Esophagus mucosa (tissue), 1 donor: ENCODE measurements at regions not wholly inside any gene's neighbourhood (a gene's known extent, or its start where the extent isn't known, plus 50 kb on each side); places are given as distances from the start of the nearest gene placed in this dataset.
A peak's percentile ranks its signal among the peaks of the same experiment; 100 is the strongest.

Source experiments
- ATAC-seq: fragments of 200-7000 bp; cut with Tn5 transposase; one replicate; pipeline ENCODE4 v1.9.1; 2020
- donor health status: DM: yes; HTN: yes; CAD: no.

DNA sequence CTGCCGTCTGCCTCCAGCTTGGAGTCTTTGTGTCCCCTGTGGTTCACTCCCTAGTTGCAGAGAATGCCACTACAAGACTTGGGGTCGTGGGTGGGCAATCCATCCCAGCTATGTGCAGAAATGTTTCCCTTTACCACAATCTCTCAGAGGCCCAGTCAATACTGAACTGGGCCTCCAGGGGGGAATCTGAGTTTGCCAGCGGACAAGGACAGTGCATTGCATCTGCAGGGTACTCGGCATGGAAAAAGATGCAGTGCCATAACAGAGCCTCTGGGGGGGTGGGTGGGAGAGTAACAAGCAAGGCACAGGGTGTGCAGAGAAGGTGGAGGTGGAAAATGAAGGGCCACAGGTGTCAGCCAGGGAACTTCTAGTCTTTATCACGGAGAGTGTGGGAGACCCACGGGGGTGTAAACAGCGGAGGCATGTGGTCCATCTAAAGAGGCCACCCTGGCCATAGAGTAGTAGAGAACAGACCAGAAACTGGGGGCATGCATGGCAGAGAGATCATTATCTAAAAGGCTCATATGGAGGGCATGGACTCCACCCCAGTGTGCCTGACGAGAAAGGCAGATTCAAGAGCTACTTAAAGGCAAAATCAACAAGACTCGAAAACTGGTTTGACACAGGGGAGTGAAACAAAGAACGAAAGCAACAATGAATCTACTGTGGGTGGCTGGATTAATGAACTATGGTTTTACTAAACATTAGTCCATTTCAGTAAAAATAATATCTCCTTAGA lies 182.4 kb downstream of the ANXA2 start:
- no peak for ATAC-seq

DNA sequence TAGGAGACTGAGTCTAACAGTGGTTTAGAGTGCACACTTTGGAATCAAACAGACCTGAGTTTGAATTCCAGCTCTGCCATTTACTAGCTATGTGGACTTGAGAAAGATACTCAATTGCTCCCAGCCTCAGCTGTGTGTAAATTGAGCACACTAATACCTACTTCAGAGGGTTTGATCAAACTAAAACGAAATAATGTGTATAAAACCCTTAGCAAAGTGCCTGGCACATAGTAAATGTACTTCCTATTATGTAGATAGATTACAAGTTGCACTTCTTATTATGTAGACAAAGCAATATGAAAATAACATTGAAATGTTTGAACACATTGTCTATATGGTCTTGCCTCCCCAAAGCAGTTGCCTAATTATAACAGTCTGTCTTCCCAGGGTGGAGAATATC lies 180.6 kb downstream of the ANXA2 start:
- no peak for ATAC-seq

DNA sequence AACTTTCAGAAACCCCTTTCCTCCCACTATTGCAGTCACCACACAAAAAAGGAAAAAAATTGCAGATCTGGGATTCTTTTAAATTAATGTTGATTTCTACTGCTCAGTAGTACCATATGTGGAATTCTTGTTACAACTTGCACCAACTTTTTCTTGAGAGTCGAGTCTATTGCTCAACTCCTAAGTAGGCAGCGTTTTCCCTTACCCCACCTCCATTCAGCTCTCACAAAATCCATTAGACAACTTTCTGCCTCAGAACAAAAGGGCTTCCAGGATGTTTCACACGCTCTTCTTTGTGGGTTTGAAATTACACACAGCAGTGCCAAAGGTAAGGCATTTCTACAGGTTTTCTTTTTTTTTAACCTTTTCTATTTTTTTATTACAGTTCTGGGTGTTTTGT lies 179.5 kb downstream of the ANXA2 start:
- peak; percentile 47 for ATAC-seq

DNA sequence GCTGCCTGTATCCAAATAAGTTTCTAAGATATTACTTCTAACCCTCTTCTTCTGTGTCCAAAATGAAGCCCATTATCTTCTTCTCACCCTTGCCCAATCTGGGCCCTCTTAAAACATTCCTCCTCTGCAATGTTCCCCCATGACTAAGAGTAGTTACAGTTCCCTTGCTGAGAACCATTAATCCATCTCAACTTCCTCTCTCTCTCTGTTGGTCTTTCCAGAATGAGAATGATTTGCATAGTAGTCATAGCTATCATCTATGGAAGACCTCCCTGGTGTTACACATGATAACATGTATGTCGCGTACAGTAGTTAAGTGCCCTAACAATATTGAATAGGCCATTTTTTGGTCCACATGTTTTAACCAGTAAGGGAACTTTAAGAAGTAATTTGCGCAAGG lies 177.9 kb downstream of the ANXA2 start:
- no peak for ATAC-seq

DNA sequence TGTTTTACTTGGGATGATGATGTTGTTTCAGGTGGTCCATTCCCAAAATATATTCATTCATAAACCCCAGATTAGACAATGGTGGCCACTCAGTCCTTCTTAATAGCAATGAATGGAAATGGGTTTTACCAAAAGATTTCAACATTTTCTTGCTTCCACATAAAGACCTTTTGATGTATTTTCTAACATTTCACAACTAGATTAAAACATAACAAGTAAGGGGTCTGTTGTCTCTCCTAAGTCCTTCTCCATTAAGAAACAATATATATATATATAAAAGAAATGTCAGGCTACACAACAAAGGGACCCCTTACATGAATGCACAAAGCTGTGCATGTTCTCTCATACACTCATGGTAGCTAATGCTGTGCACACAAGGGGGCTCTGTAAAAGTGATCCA lies 176.4 kb downstream of the ANXA2 start:
- ATAC-seq, result no peak

DNA sequence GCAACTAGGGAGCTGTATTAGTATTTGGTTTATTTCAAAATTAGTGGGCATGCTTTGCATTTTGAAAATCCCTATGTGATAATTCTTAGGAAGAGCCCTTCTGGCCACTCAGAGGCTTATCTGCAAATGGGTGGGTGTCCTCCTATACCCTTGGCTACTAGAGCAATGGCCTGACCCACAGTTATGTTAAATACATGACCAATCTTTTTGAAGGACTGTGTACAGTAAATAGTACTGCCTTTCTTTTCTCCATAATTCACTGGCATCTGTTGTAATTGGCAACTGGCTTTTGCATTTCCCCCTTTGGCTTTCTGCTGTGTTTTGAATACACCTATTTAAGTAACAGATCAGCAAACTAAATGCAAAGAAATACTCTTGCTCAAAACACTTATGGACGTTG lies 175.4 kb downstream of the ANXA2 start:
- no peak for ATAC-seq

DNA sequence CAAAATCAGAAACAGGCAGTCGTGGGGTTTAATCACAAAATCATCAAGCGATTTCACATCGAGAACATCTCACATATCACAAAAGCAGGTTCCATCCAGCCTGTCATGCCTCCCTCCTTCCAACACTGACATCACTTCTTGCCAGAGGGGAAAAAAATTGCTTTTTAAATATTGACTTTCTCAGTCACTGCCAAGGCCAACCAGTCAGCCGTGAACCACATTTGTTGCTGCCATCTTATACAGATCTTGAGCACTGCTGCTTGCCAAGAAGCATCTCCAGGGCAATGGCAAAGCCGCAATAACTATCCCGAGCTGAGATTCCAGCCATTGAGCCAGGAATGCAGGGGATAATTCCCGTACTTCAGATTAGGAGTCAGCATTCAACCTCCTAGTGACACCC lies 174.6 kb downstream of the ANXA2 start:
- peak; percentile 57 for ATAC-seq

DNA sequence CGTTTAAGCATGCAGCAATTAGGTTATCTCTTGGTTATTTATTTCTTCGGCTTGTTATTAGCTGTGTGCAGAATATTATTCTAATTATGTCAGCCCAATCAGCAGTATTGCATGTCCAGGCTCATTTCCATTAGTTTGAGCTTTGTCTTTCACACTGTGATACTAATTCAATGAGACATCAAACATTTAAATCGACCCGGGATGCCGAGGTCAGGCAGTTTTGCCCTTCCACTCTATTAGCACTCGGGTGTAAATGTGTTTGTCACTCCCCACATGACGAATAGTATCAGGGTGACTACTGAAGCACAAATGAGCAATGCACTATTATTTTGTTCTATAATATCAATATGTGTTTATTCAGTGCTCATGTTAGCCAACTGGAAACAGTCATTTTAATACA lies 170.9 kb downstream of the ANXA2 start:
- ATAC-seq, result no peak

DNA sequence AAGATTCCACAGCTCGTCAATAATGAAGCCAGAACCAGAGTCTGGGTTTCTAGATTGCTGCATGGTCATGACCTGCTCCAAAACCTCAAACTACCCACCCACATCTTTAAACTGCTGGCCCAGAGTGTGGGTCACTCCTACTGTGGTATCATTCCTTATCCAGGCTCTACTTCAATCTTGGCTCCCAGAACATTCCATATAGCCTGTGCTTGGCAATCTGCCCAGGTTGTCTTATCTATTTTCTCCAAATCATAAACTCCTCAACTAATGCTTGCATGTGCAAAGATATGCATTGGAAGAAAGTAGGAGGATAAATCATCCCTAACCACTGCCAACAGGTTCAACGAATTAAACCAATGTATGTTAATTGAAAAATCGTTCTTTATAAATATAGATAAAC lies 169.7 kb downstream of the ANXA2 start:
- ATAC-seq, result no peak

DNA sequence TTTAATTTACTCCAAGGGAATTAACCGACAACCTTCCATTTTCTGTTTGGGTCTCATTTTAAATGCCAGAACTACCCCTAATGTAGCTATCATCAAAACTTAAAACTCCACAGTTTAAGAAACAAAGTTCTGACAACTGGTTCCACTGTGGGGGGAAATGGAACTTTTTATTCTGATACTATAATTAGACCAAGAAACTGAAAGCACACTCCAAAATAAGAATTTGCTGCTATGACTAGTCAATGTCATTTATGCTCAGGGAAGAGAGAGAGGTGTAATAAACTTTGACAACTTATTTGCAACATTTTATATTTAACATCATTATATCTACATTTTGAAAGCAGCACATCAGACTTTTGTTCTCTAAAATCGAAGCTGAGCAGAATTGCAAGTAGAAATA lies 169.2 kb downstream of the ANXA2 start:
- ATAC-seq, result no peak

DNA sequence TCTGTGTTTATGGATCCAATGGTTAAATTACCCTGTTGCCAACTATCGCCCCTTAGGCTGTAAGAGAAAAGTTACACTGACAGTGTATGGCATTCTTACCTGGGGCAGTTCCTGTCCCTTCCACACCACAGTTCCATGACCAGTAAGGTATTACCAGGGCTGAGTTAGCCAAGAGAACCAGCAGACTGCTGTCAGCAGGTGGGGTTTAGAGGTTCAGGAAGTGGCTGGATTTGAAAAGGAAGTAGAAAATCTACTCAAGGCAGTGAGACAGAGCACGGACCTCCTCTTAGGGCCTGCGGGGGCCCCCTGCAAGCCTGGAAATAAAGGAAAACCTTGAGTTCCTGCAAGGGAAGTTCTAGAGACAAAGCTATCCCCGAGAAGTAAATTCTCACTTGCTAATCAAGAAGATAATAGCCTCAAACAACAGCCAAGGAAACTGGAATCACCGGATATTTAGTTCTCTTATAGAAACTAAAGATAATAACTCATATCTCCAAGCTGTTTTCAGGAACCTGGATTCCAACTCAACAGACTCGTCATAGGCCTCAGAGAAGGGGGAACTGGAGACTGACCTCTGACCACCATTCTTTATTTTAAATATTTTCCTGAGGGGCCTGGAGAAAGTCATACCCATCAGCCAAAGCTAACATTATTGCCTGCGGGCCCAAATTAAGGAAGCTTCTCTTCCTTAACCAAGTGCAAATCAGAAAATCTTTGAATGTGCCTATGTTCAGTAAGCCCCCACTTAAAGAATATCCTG lies 161.7 kb downstream of the ANXA2 start:
- ATAC-seq, result no peak

DNA sequence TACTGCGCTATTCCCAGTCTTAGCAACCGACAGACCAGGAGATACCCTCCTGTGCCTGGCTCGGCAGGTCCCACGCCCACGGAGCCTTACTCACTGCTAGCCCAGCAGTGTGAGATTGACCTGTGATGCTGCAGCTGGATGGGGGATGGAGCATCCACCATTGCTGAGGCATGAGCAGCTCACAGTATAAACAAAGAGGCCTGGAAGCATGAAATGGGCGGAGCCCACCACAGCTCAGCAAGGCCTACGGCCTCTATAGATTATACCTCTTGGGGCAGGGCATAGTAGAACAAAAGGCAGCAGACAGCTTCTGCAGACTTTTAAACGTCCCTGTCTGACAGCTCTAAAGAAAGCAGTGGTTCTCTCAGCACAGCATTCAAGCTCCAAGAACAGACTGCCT lies 160.3 kb downstream of the ANXA2 start:
- ATAC-seq, result no peak

DNA sequence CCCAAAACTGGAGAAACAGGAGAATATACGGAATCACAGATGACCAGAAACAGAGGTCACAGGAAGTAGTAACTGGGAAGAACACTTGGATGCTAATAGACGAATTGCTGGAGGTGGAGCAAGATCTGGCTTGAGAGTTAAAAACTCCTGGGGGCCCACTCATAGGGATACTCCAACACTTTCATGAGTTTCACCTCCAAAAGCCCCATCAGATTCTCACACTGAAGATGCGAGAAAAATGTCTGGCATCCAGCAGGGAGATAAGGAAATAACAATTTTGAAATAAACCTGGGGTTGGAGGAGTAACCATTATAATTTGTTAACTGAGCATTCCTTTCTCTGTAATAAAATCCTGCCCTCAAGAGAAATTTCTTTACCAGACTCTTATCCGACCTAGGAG lies 154.0 kb downstream of the ANXA2 start:
- no peak for ATAC-seq

DNA sequence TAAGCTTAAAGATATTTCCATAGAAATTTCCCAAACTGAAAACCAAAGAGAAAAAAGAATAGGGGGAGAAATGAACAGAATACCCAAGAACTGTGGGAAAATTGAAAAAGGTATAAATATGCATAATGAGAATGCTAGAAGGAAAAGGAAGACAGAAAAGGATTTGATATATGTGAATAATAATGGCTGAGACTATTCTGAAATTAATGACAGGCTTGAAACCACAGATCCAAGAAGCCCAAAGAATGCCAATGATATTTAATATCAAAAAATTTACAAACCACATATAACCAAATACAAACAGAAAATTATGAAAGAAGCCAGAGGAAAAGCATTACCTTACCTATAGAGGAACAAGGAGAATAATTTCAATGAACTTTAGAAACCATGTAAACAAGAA lies 153.0 kb downstream of the ANXA2 start:
- no peak for ATAC-seq

DNA sequence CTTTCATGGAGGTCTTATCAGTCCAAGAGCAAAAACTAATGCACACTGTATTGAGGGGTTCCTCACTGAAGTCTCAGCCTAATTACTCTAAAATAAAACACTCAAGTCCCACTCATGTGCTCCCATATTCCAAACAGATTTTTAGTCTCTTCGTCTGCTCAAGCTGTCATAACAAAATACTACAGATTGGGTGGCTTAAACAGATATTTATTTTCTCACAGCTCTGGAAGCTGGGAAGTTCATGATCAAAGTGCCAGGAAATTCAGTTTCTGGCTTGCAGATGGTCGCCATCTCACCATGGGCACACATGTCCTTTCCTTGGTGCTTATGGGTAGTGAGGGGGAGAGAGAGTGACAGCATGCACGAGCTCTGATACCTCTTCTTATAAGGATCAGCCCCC lies 147.5 kb downstream of the ANXA2 start:
- no peak for ATAC-seq

DNA sequence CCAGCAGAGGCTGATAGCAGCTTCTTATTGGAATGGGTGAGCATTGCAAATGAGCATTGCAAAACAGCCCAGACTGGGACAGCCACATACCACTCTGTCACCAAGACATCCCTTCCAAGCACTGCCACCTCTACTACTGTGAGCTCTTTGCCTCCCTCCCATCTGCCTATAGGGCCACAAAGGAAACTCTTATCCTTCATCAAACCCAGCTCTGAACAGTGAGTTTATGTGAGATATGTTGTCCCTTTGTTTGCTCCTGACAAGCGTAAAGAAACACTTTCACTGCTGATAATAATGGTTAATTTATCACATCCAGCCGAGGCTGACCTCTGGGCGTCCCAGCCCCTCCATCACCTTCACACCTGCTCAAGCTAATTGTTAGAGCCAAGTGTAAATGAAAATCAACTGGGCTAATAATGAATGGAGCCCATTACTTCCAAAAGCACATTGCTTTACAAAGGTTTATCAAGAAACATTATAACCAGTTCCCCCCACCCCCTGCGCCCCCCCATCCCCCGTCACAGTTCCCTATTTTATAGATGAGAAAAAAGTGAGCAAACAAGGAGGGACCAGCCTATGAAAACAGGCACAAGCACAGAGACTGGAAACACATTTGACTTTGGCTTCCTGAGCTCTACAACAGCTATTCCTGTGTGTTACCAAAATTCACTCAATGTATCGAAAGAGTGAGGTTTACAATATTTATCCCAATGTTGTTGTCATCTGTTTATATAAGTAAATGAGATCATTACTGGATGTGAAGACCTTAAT lies 146.3 kb downstream of the ANXA2 start:
- ATAC-seq, result no peak

DNA sequence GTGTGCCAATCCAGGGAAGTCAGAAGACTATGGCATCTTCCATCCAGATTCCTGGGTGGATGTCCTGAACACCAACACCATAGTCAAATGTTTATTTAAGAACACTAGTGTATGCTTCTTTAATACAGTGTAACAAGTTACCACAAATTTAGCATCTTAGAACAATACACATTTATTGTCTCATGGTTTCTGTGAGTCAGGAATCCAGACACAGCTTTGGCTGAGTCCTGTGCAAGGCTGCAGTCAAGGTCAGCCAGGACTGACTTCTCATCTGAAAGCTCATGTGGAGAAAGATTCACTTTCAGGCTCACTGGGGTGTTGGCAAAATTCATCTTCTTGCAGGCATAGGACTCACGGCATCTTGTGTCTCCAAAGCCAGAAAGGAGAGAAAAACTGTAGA lies 143.4 kb downstream of the ANXA2 start:
- ATAC-seq, result no peak

DNA sequence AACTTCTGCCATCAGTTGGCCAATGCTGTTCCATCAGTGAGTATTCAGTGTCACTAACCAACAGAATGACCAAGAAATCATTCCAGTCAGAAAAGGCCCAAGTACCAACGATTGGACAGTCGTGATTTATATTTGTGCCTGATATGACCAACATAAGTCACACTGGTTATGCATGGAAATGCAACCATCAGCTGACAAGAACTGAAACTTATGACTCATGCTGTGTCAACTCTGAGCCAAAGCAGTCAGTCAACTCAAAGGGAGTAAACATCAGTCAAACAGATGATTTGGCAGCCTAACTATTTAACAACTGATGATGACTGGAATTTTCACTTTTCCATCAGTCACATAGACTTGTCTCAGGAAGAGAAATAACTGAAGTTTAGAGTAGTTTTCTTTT lies 142.4 kb downstream of the ANXA2 start:
- peak; percentile 97 for ATAC-seq

DNA sequence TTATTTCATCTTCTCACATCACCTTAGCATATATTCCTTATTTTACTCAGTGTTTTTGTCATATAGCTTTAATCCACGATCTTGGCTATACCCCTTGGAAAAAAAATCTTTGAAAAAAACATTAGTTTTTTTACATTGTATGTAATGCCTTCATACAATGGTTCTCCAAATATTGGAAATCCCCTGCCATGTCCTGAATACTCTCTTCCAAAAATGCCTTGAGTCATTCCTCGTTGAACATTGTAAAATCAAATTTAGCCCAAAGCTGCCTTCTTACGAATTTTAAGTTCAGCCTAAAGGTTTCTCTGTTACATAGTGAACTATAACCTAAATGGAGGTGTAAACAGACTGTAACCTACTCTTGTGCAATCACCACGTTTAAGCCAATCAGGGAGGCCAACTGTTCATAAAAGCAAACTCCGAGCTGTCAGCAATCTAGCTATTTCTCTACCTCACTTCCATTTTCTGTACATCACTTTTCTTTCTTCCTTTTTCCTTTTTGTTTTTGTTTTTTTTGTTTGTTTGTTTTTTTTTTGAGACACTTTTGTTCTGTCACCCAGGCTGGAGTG lies 140.1 kb downstream of the ANXA2 start:
- no peak for ATAC-seq

DNA sequence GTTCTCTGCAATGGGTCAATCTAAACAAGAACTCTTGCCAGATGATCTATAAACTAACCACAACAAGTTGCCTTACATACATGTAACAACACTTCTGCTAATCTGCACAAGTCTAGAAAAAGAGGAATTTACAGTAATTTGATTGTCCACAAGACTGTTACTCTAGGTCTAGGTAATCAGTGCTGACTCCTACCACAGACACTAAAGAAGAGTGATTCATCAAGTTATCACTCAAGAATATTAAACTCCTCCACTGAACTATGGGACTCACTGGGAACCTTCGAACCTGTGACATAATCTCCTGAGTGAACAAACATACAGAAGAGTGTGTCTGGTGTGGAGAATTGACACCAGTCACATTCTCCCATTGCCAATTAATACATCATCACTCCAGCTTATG lies 138.3 kb downstream of the ANXA2 start:
- ATAC-seq, result no peak

DNA sequence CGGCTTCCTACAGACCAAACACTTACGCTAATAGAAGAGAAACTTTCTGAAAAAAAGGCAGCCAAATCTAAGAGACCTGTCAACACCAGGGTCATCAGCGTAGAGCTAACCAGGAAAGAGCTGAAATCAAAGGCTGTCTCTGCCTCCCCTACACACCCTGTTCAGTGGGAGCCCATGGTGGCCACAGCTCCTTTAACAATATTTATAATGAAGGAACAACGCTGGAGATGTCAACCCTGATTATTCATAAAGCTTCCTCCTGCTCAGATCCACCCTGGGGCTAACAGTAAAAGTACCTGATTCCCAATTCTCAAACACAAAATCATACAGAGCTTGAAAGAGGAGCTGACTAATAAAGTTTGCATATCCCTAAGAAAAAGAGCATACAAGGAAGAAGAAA lies 133.7 kb downstream of the ANXA2 start:
- no peak for ATAC-seq

DNA sequence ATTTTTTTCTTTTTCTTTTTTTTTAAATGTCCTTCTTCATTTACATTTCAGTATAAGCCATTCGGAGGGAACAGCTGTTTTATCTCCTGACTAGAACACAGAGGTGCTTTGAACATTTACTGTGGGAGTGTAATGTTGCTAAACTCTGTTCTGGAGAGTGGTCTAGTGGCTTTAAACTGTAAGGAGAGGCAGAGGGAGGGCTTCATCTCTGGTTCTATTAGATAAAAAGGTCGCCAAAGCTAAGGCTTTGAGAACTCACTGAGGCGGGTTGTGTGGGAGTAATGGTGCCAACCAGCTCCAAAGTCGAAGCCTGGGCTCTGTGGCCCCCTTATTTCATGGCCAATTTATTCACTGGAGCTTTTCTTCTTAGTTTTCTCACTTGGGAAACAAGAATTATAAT lies 133.2 kb downstream of the ANXA2 start:
- no peak for ATAC-seq

DNA sequence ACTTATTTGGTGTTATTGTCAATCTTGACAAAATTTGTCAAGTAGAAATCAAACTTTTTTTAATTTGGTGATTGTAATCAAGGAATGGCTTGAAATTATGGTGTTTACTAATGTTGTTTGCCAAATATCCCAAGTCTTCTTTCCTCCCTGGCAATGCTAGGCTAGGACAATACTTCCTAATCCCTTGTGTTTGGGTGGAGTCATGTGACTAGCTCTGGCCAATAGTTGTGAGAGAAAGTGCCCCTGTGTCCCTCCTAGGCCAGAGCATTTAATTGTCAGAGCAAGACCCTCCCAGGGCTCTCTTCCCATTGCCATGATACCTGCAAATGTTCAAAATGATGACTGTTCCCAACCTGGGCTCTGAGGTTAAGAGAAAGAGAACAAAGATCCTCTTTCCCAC lies 132.7 kb downstream of the ANXA2 start:
- no peak for ATAC-seq
